SK-N-SH (cell line): ENCODE measurements at regions not wholly inside any gene's neighbourhood (a gene's known extent, or its start where the extent isn't known, plus 50 kb on each side); places are given as distances from the start of the nearest gene placed in this dataset.

Experiments
- CTCF ChIA-PET: fragments of 300-600, 350-600 bp; formaldehyde crosslinking; extraction: SDS; loops from one replicate; lab custom pipeline; 2021; lab: Yijun Ruan, JAX
- POLR2A ChIA-PET: fragments of 350-600 bp; sonication (Branson Sonifier 250); formaldehyde crosslinking; extraction: SDS; loops from one replicate; lab custom pipeline; 2020; ENCODE audit warnings: antibody characterized with exemption, inconsistent platforms; lab: Yijun Ruan, JAX
- DNase-seq: peaks from one replicate; pipeline ENCODE4 v3.0.0; 2012
- H2AFZ ChIP-seq: fragments of 200-600 bp; sonication (generic); 2 replicates; pipeline ENCODE4 v1.8.1; 2016; ENCODE audit warnings: antibody characterized with exemption, mild to moderate bottlenecking, low read depth
- H3F3A ChIP-seq: fragments of 200-600 bp; sonication (generic); replicated peaks from 2 replicates; pipeline ENCODE3; 2016; ENCODE audit warnings: antibody characterized with exemption, mild to moderate bottlenecking; ENCODE audit not compliant: insufficient read depth
- H3K27ac ChIP-seq, 2 experiments: fragments of 200-500 bp in 1 of 2; fragments of 200-600 bp in 1 of 2; sonication (Bioruptor generic) in 1 of 2; sonication (generic), shearing (Covaris generic) in 1 of 2; 2 replicates each; pipeline versions ENCODE4 v1.5.1 to v1.6.1; 2014 to 2016; ENCODE audit warnings: low read depth in 2 of 2, inconsistent platforms in 1 of 2, low read length in 1 of 2, mild to moderate bottlenecking in 1 of 2, mixed read lengths in 1 of 2
- H3K27me3 ChIP-seq: fragments of 200-600 bp; sonication (generic), shearing (Covaris generic); 2 replicates; pipeline ENCODE4 v1.6.1; 2016; ENCODE audit warnings: mixed run types; ENCODE audit not compliant: insufficient read depth
- H3K36me3 ChIP-seq, 2 experiments: fragments of 200-500 bp in 1 of 2; fragments of 200-600 bp in 1 of 2; sonication (Bioruptor generic) in 1 of 2; sonication (generic) in 1 of 2; replicated peaks in 1 of 2; 2 replicates each; pipeline versions ENCODE3 to v1.5.1; 2014 to 2016; ENCODE audit warnings: low read length in 1 of 2, mild to moderate bottlenecking in 1 of 2; ENCODE audit not compliant: insufficient read depth in 2 of 2, control insufficient read depth in 1 of 2
- H3K4me1 ChIP-seq, 2 experiments: fragments of 200-500 bp in 1 of 2; fragments of 200-600 bp in 1 of 2; sonication (Bioruptor generic) in 1 of 2; sonication (generic), shearing (Covaris generic) in 1 of 2; 2 replicates each; pipeline versions ENCODE4 v1.5.1 to v1.6.1; 2014 to 2016; ENCODE audit warnings: low read depth in 1 of 2, low read length in 1 of 2, mixed run types in 1 of 2; ENCODE audit not compliant: insufficient read depth in 2 of 2, control insufficient read depth in 1 of 2
- H3K4me2 ChIP-seq: fragments of 200-600 bp; sonication (generic), shearing (Covaris generic); 2 replicates; pipeline ENCODE4 v1.6.1; 2017; ENCODE audit warnings: mixed run types
- H3K4me3 ChIP-seq, 2 experiments: fragments of 200-500 bp in 1 of 2; fragments of 200-600 bp in 1 of 2; sonication (Bioruptor generic) in 1 of 2; sonication (generic), shearing (Covaris generic) in 1 of 2; 2 replicates each; pipeline versions ENCODE4 v1.5.1 to v1.8.1; 2014 to 2016; ENCODE audit warnings: low read depth in 2 of 2, inconsistent platforms in 1 of 2, low read length in 1 of 2, mild to moderate bottlenecking in 1 of 2, mixed read lengths in 1 of 2, moderate library complexity in 1 of 2
- H3K79me2 ChIP-seq: fragments of 200-600 bp; sonication (generic); 2 replicates; pipeline ENCODE4 v1.8.1; 2017; ENCODE audit warnings: mild to moderate bottlenecking; ENCODE audit not compliant: insufficient read depth
- H3K9ac ChIP-seq: fragments of 200-600 bp; sonication (generic); 2 replicates; pipeline ENCODE4 v1.6.1; 2017; ENCODE audit warnings: mixed run types
- H3K9me2 ChIP-seq: fragments of 200-600 bp; sonication (generic); 2 replicates; pipeline ENCODE4 v1.6.1; 2017; ENCODE audit warnings: mixed run types
- H3K9me3 ChIP-seq: fragments of 200-600 bp; sonication (generic); 2 replicates; pipeline ENCODE4 v1.6.1; 2017; ENCODE audit warnings: mixed run types, mild to moderate bottlenecking, moderate library complexity
- H4K20me1 ChIP-seq: fragments of 200-600 bp; sonication (generic); 2 replicates; pipeline ENCODE4 v1.6.1; 2017; ENCODE audit warnings: mild to moderate bottlenecking, mixed run types; ENCODE audit not compliant: insufficient read depth
- EZH2phosphoT487 ChIP-seq: fragments of 200-600 bp; sonication (generic); IDR thresholded peaks from 2 replicates; pipeline ENCODE4 v1.6.1; 2017; ENCODE audit warnings: low read depth, mixed run types, mild to moderate bottlenecking, antibody characterized with exemption, moderate library complexity, borderline replicate concordance
- FOXJ3 ChIP-seq: sonication (generic); formaldehyde crosslinking; IDR thresholded peaks from 2 replicates; pipeline ENCODE4 v1.5.1; 2020; ENCODE audit warnings: mild to moderate bottlenecking, missing genetic modification reagents
- FOXM1 ChIP-seq: IDR thresholded peaks from 2 replicates; pipeline ENCODE4 v1.4.0; 2012; ENCODE audit warnings: low read depth, mild to moderate bottlenecking
- JUND ChIP-seq: IDR thresholded peaks from 2 replicates; pipeline ENCODE4 v1.4.0; 2012
- MAX ChIP-seq: IDR thresholded peaks from 2 replicates; pipeline ENCODE4 v1.4.0; 2012; ENCODE audit warnings: low read depth
- MEF2A ChIP-seq: IDR thresholded peaks from 2 replicates; pipeline ENCODE4 v1.4.0; 2012; ENCODE audit warnings: low read depth, borderline replicate concordance
- NFIC ChIP-seq: IDR thresholded peaks from 2 replicates; pipeline ENCODE4 v1.4.0; 2012; ENCODE audit warnings: borderline replicate concordance
- NRF1 ChIP-seq: IDR thresholded peaks from 2 replicates; pipeline ENCODE4 v1.6.1; 2012; ENCODE audit warnings: low read depth, mild to moderate bottlenecking, low read length
- RAD21 ChIP-seq: IDR thresholded peaks from 2 replicates; pipeline ENCODE4 v1.6.1; 2012; ENCODE audit warnings: mild to moderate bottlenecking, low read length
- REST ChIP-seq: IDR thresholded peaks from 2 replicates; pipeline ENCODE4 v1.6.1; 2012; ENCODE audit warnings: mild to moderate bottlenecking, low read depth, low read length, moderate library complexity
- RFX5 ChIP-seq: IDR thresholded peaks from 2 replicates; pipeline ENCODE4 v1.6.1; 2012; ENCODE audit warnings: mild to moderate bottlenecking, improper control_type of control experiment, low read length
- RXRA ChIP-seq: IDR thresholded peaks from 2 replicates; pipeline ENCODE4 v1.4.0; 2012; ENCODE audit warnings: low read depth, mild to moderate bottlenecking, borderline replicate concordance
- SIN3A ChIP-seq: IDR thresholded peaks from 2 replicates; pipeline ENCODE4 v1.6.1; 2012; ENCODE audit warnings: low read depth, mild to moderate bottlenecking, low read length, moderate library complexity, borderline replicate concordance
- SMC3 ChIP-seq: IDR thresholded peaks from 2 replicates; pipeline ENCODE4 v1.6.1; 2012; ENCODE audit warnings: low read depth, low read length, improper control_type of control experiment
- TAF1 ChIP-seq: IDR thresholded peaks from 2 replicates; pipeline ENCODE4 v1.6.1; 2012; ENCODE audit warnings: low read depth, mild to moderate bottlenecking, low read length, moderate library complexity, borderline replicate concordance
- USF2 ChIP-seq: fragments of 150-350 bp; IDR thresholded peaks from 2 replicates; pipeline ENCODE4 v1.6.1; 2017; ENCODE audit warnings: antibody characterized with exemption, low read length, low read depth, borderline replicate concordance
- YY1 ChIP-seq: IDR thresholded peaks from 2 replicates; pipeline ENCODE4 v1.4.0; 2012; ENCODE audit warnings: low read depth, mild to moderate bottlenecking
- ZBTB33 ChIP-seq: IDR thresholded peaks from 2 replicates; pipeline ENCODE4 v1.4.0; 2012; ENCODE audit warnings: low read depth, borderline replicate concordance
- WGBS: methylation state at CpG from one replicate; pipeline ENCODE4 v1.1.6; 2017; ENCODE audit warnings: low lambda C conversion rate; 5-methylcytosine and 5-hydroxymethylcytosine counted together
- TF ChIP-seq, protein P1 (sequence below): fragments of 150-350 bp; IDR thresholded peaks from 2 replicates; pipeline ENCODE4 v1.6.1; 2016; ENCODE audit warnings: mild to moderate bottlenecking, low read depth, low read length
- TF ChIP-seq, protein P2 (sequence below): IDR thresholded peaks from 2 replicates; pipeline ENCODE4 v1.4.0; 2012; ENCODE audit warnings: low read depth, borderline replicate concordance

DNA sequence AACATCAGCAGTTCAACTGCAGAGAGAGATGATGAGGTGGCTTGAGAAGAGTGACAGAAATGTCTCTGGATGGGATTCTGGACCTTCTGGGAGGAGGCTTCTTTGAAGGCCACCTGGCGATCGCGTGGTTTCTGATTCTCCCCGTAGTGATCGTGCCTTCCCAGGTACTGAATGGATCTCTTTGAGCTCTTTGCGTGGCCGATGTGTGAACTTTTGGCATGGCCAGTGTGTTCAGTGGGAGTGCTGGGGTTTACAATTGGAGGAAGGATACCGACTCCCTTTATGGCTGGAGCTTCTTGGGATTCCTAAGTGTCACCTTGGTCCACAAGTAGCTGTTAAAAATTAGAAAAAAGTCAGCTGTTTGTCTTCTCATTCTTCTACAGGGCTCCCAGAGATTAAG lies 374.7 kb downstream of the C12orf75 start:
- ChIA-PET POLR2A (no interaction called here), CTCF (interaction anchor here (0.7 to 5.6 kb wide), 13 partner anchors 9 to 433 kb away, joined by 3 to 76 read pairs (median 3); partner anchors contain the start of gene NUAK1)
- H3K27ac ChIP-seq: no peak overlapping the region
- H3K4me2 ChIP-seq: no peak overlapping the region
- no peaks in the 10 kb centered on the region for H3K79me2 ChIP-seq
- no peak overlapping the region for H3K4me3 ChIP-seq
- H3K4me1 ChIP-seq: peaks cover 2 to 12% of the 10 kb centered on the region in 2 experiments; a peak in 3 of 4 replicates
- H3F3A ChIP-seq: peaks cover 3% of the 10 kb centered on the region
- no peaks in the 10 kb centered on the region for H3K9me3 ChIP-seq
- no peaks in the 10 kb centered on the region for H3K27me3 ChIP-seq
- no peak overlapping the region for H3K9ac ChIP-seq
- H3K36me3 ChIP-seq: no peaks in the 10 kb centered on the region
- WGBS: 64% methylated on average over 8 of the region's 8 CpGs
- no peak overlapping the region for H2AFZ ChIP-seq
- TF ChIP-seq MAX (no peak), FOXJ3 (no peak), RAD21 (no peak), ZBTB33 (no peak), EZH2phosphoT487 (no peak), REST (no peak), MEF2A (no peak), RFX5 (no peak), SIN3A (no peak), FOXM1 (no peak), USF2 (no peak), YY1 (no peak), RXRA (no peak), NRF1 (no peak), NFIC (no peak), JUND (no peak), TAF1 (no peak), SMC3 (no peak)
- TF ChIP-seq, protein P1, sequence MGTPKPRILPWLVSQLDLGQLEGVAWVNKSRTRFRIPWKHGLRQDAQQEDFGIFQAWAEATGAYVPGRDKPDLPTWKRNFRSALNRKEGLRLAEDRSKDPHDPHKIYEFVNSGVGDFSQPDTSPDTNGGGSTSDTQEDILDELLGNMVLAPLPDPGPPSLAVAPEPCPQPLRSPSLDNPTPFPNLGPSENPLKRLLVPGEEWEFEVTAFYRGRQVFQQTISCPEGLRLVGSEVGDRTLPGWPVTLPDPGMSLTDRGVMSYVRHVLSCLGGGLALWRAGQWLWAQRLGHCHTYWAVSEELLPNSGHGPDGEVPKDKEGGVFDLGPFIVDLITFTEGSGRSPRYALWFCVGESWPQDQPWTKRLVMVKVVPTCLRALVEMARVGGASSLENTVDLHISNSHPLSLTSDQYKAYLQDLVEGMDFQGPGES: no peak
- TF ChIP-seq, protein P2, sequence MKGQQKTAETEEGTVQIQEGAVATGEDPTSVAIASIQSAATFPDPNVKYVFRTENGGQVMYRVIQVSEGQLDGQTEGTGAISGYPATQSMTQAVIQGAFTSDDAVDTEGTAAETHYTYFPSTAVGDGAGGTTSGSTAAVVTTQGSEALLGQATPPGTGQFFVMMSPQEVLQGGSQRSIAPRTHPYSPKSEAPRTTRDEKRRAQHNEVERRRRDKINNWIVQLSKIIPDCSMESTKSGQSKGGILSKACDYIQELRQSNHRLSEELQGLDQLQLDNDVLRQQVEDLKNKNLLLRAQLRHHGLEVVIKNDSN: no peak
- DNase-seq: no peak
- no peaks in the 10 kb centered on the region for H3K9me2 ChIP-seq
- H4K20me1 ChIP-seq: no peaks in the 10 kb centered on the region
